ENCODE measurements at regions not wholly inside any gene's neighbourhood (a gene's known extent, or its start where the extent isn't known, plus 50 kb on each side); places are given as distances from the start of the nearest gene placed in this dataset.
"Not testable (repeated sequence)": the region's sequence is repeated elsewhere in the genome, so short reads cannot be mapped to it uniquely, and the experiment has no call there.

GRCh38 chr5:45171563-45171962, 362.8 kb downstream of the MRPS30 start:
- H3K27me3 Mint-ChIP-seq (ENCODE audit: low read depth in 3 of 3), result no peaks in the 10 kb centered on the region
- TF ChIP-seq CTCF (IDR thresholded peaks at IDR 0.05), result no peak
- Histone ChIP-seq H3K36me3 (replicated peaks in 1 of 2; ENCODE audit: control insufficient read depth in 1 of 2, insufficient read depth in 2 of 2, low read length in 2 of 2) (no peaks in the 10 kb centered on the region), H3K27me3 (ENCODE audit: control insufficient read depth in 2 of 2, insufficient read depth in 2 of 2, low read length in 2 of 2) (no peaks in the 10 kb centered on the region), H3K4me2 (replicated peaks; ENCODE audit: extremely low read depth, low read length, poor library complexity, severe bottlenecking) (no peak overlapping the region), H4K20me1 (ENCODE audit: insufficient read depth, low read length) (no peaks in the 10 kb centered on the region), H3K4me3 (replicated peaks in 1 of 3; ENCODE audit: low read depth in 2 of 3, low read length in 3 of 3) (no peak overlapping the region), H2AFZ (ENCODE audit: insufficient read depth, low read depth, low read length, poor library complexity, severe bottlenecking) (no peak overlapping the region), H3K4me1 (ENCODE audit: control insufficient read depth in 1 of 2, insufficient read depth in 2 of 2, low read length in 2 of 2) (no peaks in the 10 kb centered on the region), H3K9me3 (replicated peaks in 1 of 2; ENCODE audit: control insufficient read depth in 1 of 2, insufficient read depth in 1 of 2, low read length in 2 of 2) (peaks cover 0 to 4% of the 10 kb centered on the region in 2 donors), H3K27ac (ENCODE audit: low read depth in 1 of 2, low read length in 2 of 2) (no peak overlapping the region), H3K79me2 (ENCODE audit: insufficient read depth, low read length) (no peaks in the 10 kb centered on the region), H3K9ac (ENCODE audit: insufficient read depth, low read length, poor library complexity, severe bottlenecking) (no peak overlapping the region)
- no CpG with 5 or more reads among the region's 1 CpG for WGBS (ENCODE audit: insufficient coverage)
- H3K27ac Mint-ChIP-seq, result no peak overlapping the region
- H3K4me3 Mint-ChIP-seq, result no peak overlapping the region
- no peaks in the 10 kb centered on the region for H3K36me3 Mint-ChIP-seq
- H3K4me1 Mint-ChIP-seq, result no peaks in the 10 kb centered on the region
- peaks cover 0 to 1% (median 0%) of the 10 kb centered on the region in 7 donors for H3K9me3 Mint-ChIP-seq
- intact Hi-C loops (cut with micrococcal nuclease), result no loop called here
- no peak for DNase-seq

DNA sequence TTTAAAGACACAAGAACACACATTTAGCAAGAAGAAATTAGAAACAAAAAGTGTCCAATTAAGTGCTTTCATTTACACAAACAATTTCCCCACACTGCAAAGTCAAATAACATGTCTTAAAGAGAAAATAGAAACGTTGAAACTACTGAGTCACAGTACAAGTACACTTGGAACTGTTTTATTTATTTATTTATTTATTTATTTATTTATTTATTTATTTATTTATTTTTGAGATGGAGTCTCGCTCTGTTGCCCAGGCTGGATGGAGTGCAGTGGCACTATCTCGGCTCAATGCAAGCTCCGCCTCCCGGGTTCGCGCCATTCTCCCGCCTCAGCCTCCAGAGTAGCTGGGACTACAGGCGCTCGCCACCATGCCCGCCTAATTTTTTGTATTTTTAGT, 363.9 kb downstream of the MRPS30 start:
- 100% methylated on average over 2 of the region's 11 CpGs for WGBS (ENCODE audit: insufficient coverage)

More for the DNA sequence above, 363.9 kb downstream of the MRPS30 start:
- H3K4me2 ChIP-seq (replicated peaks; ENCODE audit: extremely low read depth, low read length, poor library complexity, severe bottlenecking); H3K36me3 ChIP-seq (replicated peaks in 1 of 2; ENCODE audit: control insufficient read depth in 1 of 2, insufficient read depth in 2 of 2, low read length in 2 of 2); DNase-seq; H3K4me1 ChIP-seq (ENCODE audit: control insufficient read depth in 1 of 2, insufficient read depth in 2 of 2, low read length in 2 of 2); H3K36me3 Mint-ChIP-seq; H3K27me3 ChIP-seq (ENCODE audit: control insufficient read depth in 2 of 2, insufficient read depth in 2 of 2, low read length in 2 of 2); intact Hi-C loops (cut with micrococcal nuclease); H3K27me3 Mint-ChIP-seq (ENCODE audit: low read depth in 3 of 3); H3K9ac ChIP-seq (ENCODE audit: insufficient read depth, low read length, poor library complexity, severe bottlenecking); H3K4me3 ChIP-seq (replicated peaks in 1 of 3; ENCODE audit: low read depth in 2 of 3, low read length in 3 of 3); H4K20me1 ChIP-seq (ENCODE audit: insufficient read depth, low read length); H3K9me3 ChIP-seq (replicated peaks in 1 of 2; ENCODE audit: control insufficient read depth in 1 of 2, insufficient read depth in 1 of 2, low read length in 2 of 2); H2AFZ ChIP-seq (ENCODE audit: insufficient read depth, low read depth, low read length, poor library complexity, severe bottlenecking); H3K4me1 Mint-ChIP-seq; H3K27ac ChIP-seq (ENCODE audit: low read depth in 1 of 2, low read length in 2 of 2); H3K27ac Mint-ChIP-seq; H3K4me3 Mint-ChIP-seq; H3K79me2 ChIP-seq (ENCODE audit: insufficient read depth, low read length); H3K9me3 Mint-ChIP-seq: not testable (repeated sequence)
